Mammary epithelial cell (primary cell): ENCODE measurements at regions not wholly inside any gene's neighbourhood (a gene's known extent, or its start where the extent isn't known, plus 50 kb on each side); places are given as distances from the start of the nearest gene placed in this dataset.

Source experiments
- CTCF ChIP-seq, 2 donors: IDR thresholded peaks in 1 of 2; conservative IDR thresholded peaks in 1 of 2; 2 replicates each; pipeline ENCODE4 v1.5.1; 2011 to 2012; ENCODE audit warnings: inconsistent platforms in 2 of 2, low read length in 2 of 2, mild to moderate bottlenecking in 2 of 2, control low read depth in 1 of 2, low read depth in 1 of 2; ENCODE audit not compliant: insufficient read depth in 1 of 2; ENCODE audit errors: extremely low read depth in 1 of 2
- EZH2 ChIP-seq: IDR thresholded peaks from 2 replicates; pipeline ENCODE4 v1.6.1; 2012; ENCODE audit warnings: low read length, inconsistent platforms, borderline replicate concordance

GRCh38 chr2:14991723-14992122 is 359.2 kb downstream of the LRATD1 start:
- TF ChIP-seq CTCF (conservative IDR thresholded peaks at IDR 0.05 in 1 of 2, IDR thresholded peaks at IDR 0.05 in 1 of 2; ENCODE audit: extremely low read depth in 1 of 2, insufficient read depth in 1 of 2, low read depth in 1 of 2, low read length in 2 of 2) (no peak), EZH2 (no peak)
